ENCODE measurements at regions not wholly inside any gene's neighbourhood (a gene's known extent, or its start where the extent isn't known, plus 50 kb on each side); places are given as distances from the start of the nearest gene placed in this dataset.

- Histone ChIP-seq H3K9ac (ENCODE audit: low read depth in 1 of 2, low read length in 2 of 2) (no peak overlapping the region), H3K27ac (ENCODE audit: low read depth in 2 of 2, low read length in 2 of 2) (no peak overlapping the region), H3K4me3 (ENCODE audit: low read length in 2 of 2) (no peak overlapping the region), H3K4me1 (ENCODE audit: control insufficient read depth in 2 of 2, insufficient read depth in 2 of 2, low read length in 2 of 2) (no peaks in the 10 kb centered on the region), H3K27me3 (ENCODE audit: control insufficient read depth in 2 of 2, insufficient read depth in 2 of 2, low read length in 2 of 2) (no peaks in the 10 kb centered on the region), H3K9me3 (ENCODE audit: control insufficient read depth in 2 of 2, low read length in 2 of 2) (no peaks in the 10 kb centered on the region), H3K36me3 (ENCODE audit: control insufficient read depth in 2 of 2, insufficient read depth in 2 of 2, low read length in 2 of 2) (no peaks in the 10 kb centered on the region)
Measured at GRCh38 chr3:5437296-5437782, 249.8 kb downstream of the EDEM1 start.

GRCh38 chr3:5437783-5438323, 250.3 kb downstream of the EDEM1 start:
- no peak overlapping the region for H3K4me3 ChIP-seq (ENCODE audit: low read length in 2 of 2)
- no peaks in the 10 kb centered on the region for H3K27me3 ChIP-seq (ENCODE audit: control insufficient read depth in 2 of 2, insufficient read depth in 2 of 2, low read length in 2 of 2)
- no peak overlapping the region for H3K9ac ChIP-seq (ENCODE audit: low read depth in 1 of 2, low read length in 2 of 2)
- H3K9me3 ChIP-seq (ENCODE audit: control insufficient read depth in 2 of 2, low read length in 2 of 2), result no peaks in the 10 kb centered on the region
- H3K27ac ChIP-seq (ENCODE audit: low read depth in 2 of 2, low read length in 2 of 2), result no peak overlapping the region
- no peaks in the 10 kb centered on the region for H3K36me3 ChIP-seq (ENCODE audit: control insufficient read depth in 2 of 2, insufficient read depth in 2 of 2, low read length in 2 of 2)
- H3K4me1 ChIP-seq (ENCODE audit: control insufficient read depth in 2 of 2, insufficient read depth in 2 of 2, low read length in 2 of 2), result no peaks in the 10 kb centered on the region

- H3K4me1 ChIP-seq (ENCODE audit: control insufficient read depth in 2 of 2, insufficient read depth in 2 of 2, low read length in 2 of 2), result no peaks in the 10 kb centered on the region
- no peaks in the 10 kb centered on the region for H3K27me3 ChIP-seq (ENCODE audit: control insufficient read depth in 2 of 2, insufficient read depth in 2 of 2, low read length in 2 of 2)
- H3K9me3 ChIP-seq (ENCODE audit: control insufficient read depth in 2 of 2, low read length in 2 of 2), result no peaks in the 10 kb centered on the region
- H3K4me3 ChIP-seq (ENCODE audit: low read length in 2 of 2), result no peak overlapping the region
- H3K27ac ChIP-seq (ENCODE audit: low read depth in 2 of 2, low read length in 2 of 2), result no peak overlapping the region
- H3K9ac ChIP-seq (ENCODE audit: low read depth in 1 of 2, low read length in 2 of 2), result no peak overlapping the region
- H3K36me3 ChIP-seq (ENCODE audit: control insufficient read depth in 2 of 2, insufficient read depth in 2 of 2, low read length in 2 of 2), result no peaks in the 10 kb centered on the region
Measured at GRCh38 chr3:5441401-5441800, 253.9 kb downstream of the EDEM1 start.

- Histone ChIP-seq H3K27me3 (ENCODE audit: control insufficient read depth in 2 of 2, insufficient read depth in 2 of 2, low read length in 2 of 2) (no peaks in the 10 kb centered on the region), H3K9ac (ENCODE audit: low read depth in 1 of 2, low read length in 2 of 2) (no peak overlapping the region), H3K4me3 (ENCODE audit: low read length in 2 of 2) (no peak overlapping the region), H3K9me3 (ENCODE audit: control insufficient read depth in 2 of 2, low read length in 2 of 2) (no peaks in the 10 kb centered on the region), H3K4me1 (ENCODE audit: control insufficient read depth in 2 of 2, insufficient read depth in 2 of 2, low read length in 2 of 2) (no peaks in the 10 kb centered on the region), H3K27ac (ENCODE audit: low read depth in 2 of 2, low read length in 2 of 2) (no peak overlapping the region), H3K36me3 (ENCODE audit: control insufficient read depth in 2 of 2, insufficient read depth in 2 of 2, low read length in 2 of 2) (no peaks in the 10 kb centered on the region)
Measured at GRCh38 chr3:5442106-5442785, 254.7 kb downstream of the EDEM1 start.

GRCh38 chr3:5442786-5443138, 255.3 kb downstream of the EDEM1 start:
- Histone ChIP-seq H3K4me1 (ENCODE audit: control insufficient read depth in 2 of 2, insufficient read depth in 2 of 2, low read length in 2 of 2) (no peaks in the 10 kb centered on the region), H3K9me3 (ENCODE audit: control insufficient read depth in 2 of 2, low read length in 2 of 2) (no peaks in the 10 kb centered on the region), H3K36me3 (ENCODE audit: control insufficient read depth in 2 of 2, insufficient read depth in 2 of 2, low read length in 2 of 2) (no peaks in the 10 kb centered on the region), H3K27me3 (ENCODE audit: control insufficient read depth in 2 of 2, insufficient read depth in 2 of 2, low read length in 2 of 2) (no peaks in the 10 kb centered on the region), H3K27ac (ENCODE audit: low read depth in 2 of 2, low read length in 2 of 2) (no peak overlapping the region), H3K9ac (ENCODE audit: low read depth in 1 of 2, low read length in 2 of 2) (no peak overlapping the region), H3K4me3 (ENCODE audit: low read length in 2 of 2) (no peak overlapping the region)

GRCh38 chr3:5444253-5444652, 256.7 kb downstream of the EDEM1 start:
- Histone ChIP-seq H3K27me3 (ENCODE audit: control insufficient read depth in 2 of 2, insufficient read depth in 2 of 2, low read length in 2 of 2) (no peaks in the 10 kb centered on the region), H3K4me3 (ENCODE audit: low read length in 2 of 2) (no peak overlapping the region), H3K9me3 (ENCODE audit: control insufficient read depth in 2 of 2, low read length in 2 of 2) (no peaks in the 10 kb centered on the region), H3K4me1 (ENCODE audit: control insufficient read depth in 2 of 2, insufficient read depth in 2 of 2, low read length in 2 of 2) (no peaks in the 10 kb centered on the region), H3K9ac (ENCODE audit: low read depth in 1 of 2, low read length in 2 of 2) (no peak overlapping the region), H3K27ac (ENCODE audit: low read depth in 2 of 2, low read length in 2 of 2) (no peak overlapping the region), H3K36me3 (ENCODE audit: control insufficient read depth in 2 of 2, insufficient read depth in 2 of 2, low read length in 2 of 2) (no peaks in the 10 kb centered on the region)

- no peaks in the 10 kb centered on the region for H3K27me3 ChIP-seq (ENCODE audit: control insufficient read depth in 2 of 2, insufficient read depth in 2 of 2, low read length in 2 of 2)
- no peaks in the 10 kb centered on the region for H3K36me3 ChIP-seq (ENCODE audit: control insufficient read depth in 2 of 2, insufficient read depth in 2 of 2, low read length in 2 of 2)
- no peak overlapping the region for H3K9ac ChIP-seq (ENCODE audit: low read depth in 1 of 2, low read length in 2 of 2)
- H3K27ac ChIP-seq (ENCODE audit: low read depth in 2 of 2, low read length in 2 of 2), result no peak overlapping the region
- H3K9me3 ChIP-seq (ENCODE audit: control insufficient read depth in 2 of 2, low read length in 2 of 2), result no peaks in the 10 kb centered on the region
- H3K4me3 ChIP-seq (ENCODE audit: low read length in 2 of 2), result no peak overlapping the region
- no peaks in the 10 kb centered on the region for H3K4me1 ChIP-seq (ENCODE audit: control insufficient read depth in 2 of 2, insufficient read depth in 2 of 2, low read length in 2 of 2)
Measured at GRCh38 chr3:5445676-5446201, 258.2 kb downstream of the EDEM1 start.

GRCh38 chr3:5448246-5448645, 260.7 kb downstream of the EDEM1 start:
- H3K36me3 ChIP-seq (ENCODE audit: control insufficient read depth in 2 of 2, insufficient read depth in 2 of 2, low read length in 2 of 2), result no peaks in the 10 kb centered on the region
- H3K9ac ChIP-seq (ENCODE audit: low read depth in 1 of 2, low read length in 2 of 2), result no peak overlapping the region
- no peaks in the 10 kb centered on the region for H3K4me1 ChIP-seq (ENCODE audit: control insufficient read depth in 2 of 2, insufficient read depth in 2 of 2, low read length in 2 of 2)
- H3K4me3 ChIP-seq (ENCODE audit: low read length in 2 of 2), result no peak overlapping the region
- no peaks in the 10 kb centered on the region for H3K9me3 ChIP-seq (ENCODE audit: control insufficient read depth in 2 of 2, low read length in 2 of 2)
- H3K27me3 ChIP-seq (ENCODE audit: control insufficient read depth in 2 of 2, insufficient read depth in 2 of 2, low read length in 2 of 2), result no peaks in the 10 kb centered on the region
- no peak overlapping the region for H3K27ac ChIP-seq (ENCODE audit: low read depth in 2 of 2, low read length in 2 of 2)

GRCh38 chr3:5448816-5449215, 261.3 kb downstream of the EDEM1 start:
- H3K4me3 ChIP-seq (ENCODE audit: low read length in 2 of 2), result no peak overlapping the region
- no peaks in the 10 kb centered on the region for H3K27me3 ChIP-seq (ENCODE audit: control insufficient read depth in 2 of 2, insufficient read depth in 2 of 2, low read length in 2 of 2)
- H3K36me3 ChIP-seq (ENCODE audit: control insufficient read depth in 2 of 2, insufficient read depth in 2 of 2, low read length in 2 of 2), result no peaks in the 10 kb centered on the region
- H3K4me1 ChIP-seq (ENCODE audit: control insufficient read depth in 2 of 2, insufficient read depth in 2 of 2, low read length in 2 of 2), result no peaks in the 10 kb centered on the region
- no peak overlapping the region for H3K9ac ChIP-seq (ENCODE audit: low read depth in 1 of 2, low read length in 2 of 2)
- no peak overlapping the region for H3K27ac ChIP-seq (ENCODE audit: low read depth in 2 of 2, low read length in 2 of 2)
- H3K9me3 ChIP-seq (ENCODE audit: control insufficient read depth in 2 of 2, low read length in 2 of 2), result no peaks in the 10 kb centered on the region

GRCh38 chr3:5456199-5456598, 268.7 kb downstream of the EDEM1 start:
- Histone ChIP-seq H3K9ac (ENCODE audit: low read depth in 1 of 2, low read length in 2 of 2) (no peak overlapping the region), H3K4me3 (ENCODE audit: low read length in 2 of 2) (no peak overlapping the region), H3K9me3 (ENCODE audit: control insufficient read depth in 2 of 2, low read length in 2 of 2) (no peaks in the 10 kb centered on the region), H3K4me1 (ENCODE audit: control insufficient read depth in 2 of 2, insufficient read depth in 2 of 2, low read length in 2 of 2) (no peaks in the 10 kb centered on the region), H3K27ac (ENCODE audit: low read depth in 2 of 2, low read length in 2 of 2) (no peak overlapping the region), H3K27me3 (ENCODE audit: control insufficient read depth in 2 of 2, insufficient read depth in 2 of 2, low read length in 2 of 2) (no peaks in the 10 kb centered on the region), H3K36me3 (ENCODE audit: control insufficient read depth in 2 of 2, insufficient read depth in 2 of 2, low read length in 2 of 2) (no peaks in the 10 kb centered on the region)

All from mucosa of rectum (tissue), 2 donors.